Tibial nerve (tissue), 4 donors: ENCODE measurements at regions not wholly inside any gene's neighbourhood (a gene's known extent, or its start where the extent isn't known, plus 50 kb on each side); places are given as distances from the start of the nearest gene placed in this dataset.

ENCODE experiments used
- DNase-seq, 2 donors: peaks; one replicate each; pipeline ENCODE4 v3.0.0-alpha.2; 2019; ENCODE audit warnings: low spot score in 2 of 2
- H3K27ac ChIP-seq, 4 donors: fragments of 200-600 bp; sonication (generic) in 3 of 4; one replicate each; pipeline ENCODE4 v1.5.1; 2017 to 2019; ENCODE audit warnings: mild to moderate bottlenecking in 1 of 4
- H3K27me3 ChIP-seq, 2 donors: fragments of 200-600 bp; sonication (generic) in 1 of 2; one replicate each; pipeline versions ENCODE4 v1.5.1 to v1.6.0; 2017 to 2019
- H3K36me3 ChIP-seq, 3 donors: fragments of 200-600 bp; sonication (generic); one replicate each; pipeline ENCODE4 v1.5.1; 2018 to 2019
- H3K4me1 ChIP-seq, 4 donors: fragments of 200-600 bp; sonication (generic) in 3 of 4; one replicate each; pipeline ENCODE4 v1.5.1; 2017 to 2019
- H3K4me3 ChIP-seq, 4 donors: fragments of 200-600 bp; sonication (generic) in 3 of 4; one replicate each; pipeline ENCODE4 v1.5.1; 2017 to 2019; ENCODE audit warnings: mild to moderate bottlenecking in 1 of 4, moderate library complexity in 1 of 4
- H3K9me3 ChIP-seq, 4 donors: fragments of 200-600 bp; sonication (generic) in 3 of 4; one replicate each; pipeline ENCODE4 v1.5.1; 2017 to 2019
- EP300 ChIP-seq, 2 donors: sonication (generic); formaldehyde crosslinking; IDR thresholded peaks; one replicate each; pipeline ENCODE4 v1.6.1; 2017; ENCODE audit warnings: antibody characterized with exemption in 2 of 2, mild to moderate bottlenecking in 1 of 2
- POLR2A ChIP-seq, 2 donors: fragments of 450-650 bp; IDR thresholded peaks; one replicate each; pipeline ENCODE4 v1.6.1; 2017; ENCODE audit warnings: antibody characterized with exemption in 2 of 2, mild to moderate bottlenecking in 2 of 2, moderate library complexity in 2 of 2
- WGBS, 2 donors: methylation state at CpG; one replicate each; pipeline ENCODE4 v1.1.5; 2018; 5-methylcytosine and 5-hydroxymethylcytosine counted together
- TF ChIP-seq, protein P1 (sequence below), 5 experiments: fragments of 200-600 bp in 3 of 5; fragments of 450-650 bp in 2 of 5; sonication (generic) in 3 of 5; IDR thresholded peaks; one replicate each; pipeline ENCODE4 v1.5.1; 2016 to 2019; ENCODE audit warnings: antibody characterized with exemption in 5 of 5, mild to moderate bottlenecking in 3 of 5, moderate library complexity in 2 of 5

DNA sequence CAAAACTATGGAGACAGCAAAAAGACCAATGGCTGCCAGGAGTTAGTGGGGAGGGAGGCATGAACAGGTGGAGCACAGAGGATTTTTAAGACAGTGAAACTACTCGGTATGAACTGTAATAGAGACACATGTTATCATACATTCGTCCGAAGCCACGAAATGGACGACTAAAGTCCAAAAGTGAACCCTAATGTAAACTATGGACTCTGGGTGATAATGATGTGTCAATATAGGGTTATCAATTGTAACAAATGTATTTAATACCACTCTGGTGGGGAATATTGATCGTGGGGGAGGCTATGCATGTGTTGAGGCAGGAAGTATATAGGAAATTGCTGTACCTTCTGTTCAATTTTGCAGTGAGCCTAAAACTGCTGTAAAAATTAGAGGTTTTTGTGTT lies 107.0 kb downstream of the CPN2 start:
- H3K9me3 ChIP-seq, result no peaks in the 10 kb centered on the region
- WGBS, 2 donors, result 87 to 88% methylated on average over 6 of the region's 6 CpGs
- no peaks in the 10 kb centered on the region for H3K36me3 ChIP-seq
- H3K27ac ChIP-seq, result no peak overlapping the region
- DNase-seq, result no peak
- H3K4me3 ChIP-seq, result no peak overlapping the region
- H3K4me1 ChIP-seq, result peaks cover 0 to under 1% (median 0%) of the 10 kb centered on the region in 4 donors
- no peaks in the 10 kb centered on the region for H3K27me3 ChIP-seq
- TF ChIP-seq, protein P1, sequence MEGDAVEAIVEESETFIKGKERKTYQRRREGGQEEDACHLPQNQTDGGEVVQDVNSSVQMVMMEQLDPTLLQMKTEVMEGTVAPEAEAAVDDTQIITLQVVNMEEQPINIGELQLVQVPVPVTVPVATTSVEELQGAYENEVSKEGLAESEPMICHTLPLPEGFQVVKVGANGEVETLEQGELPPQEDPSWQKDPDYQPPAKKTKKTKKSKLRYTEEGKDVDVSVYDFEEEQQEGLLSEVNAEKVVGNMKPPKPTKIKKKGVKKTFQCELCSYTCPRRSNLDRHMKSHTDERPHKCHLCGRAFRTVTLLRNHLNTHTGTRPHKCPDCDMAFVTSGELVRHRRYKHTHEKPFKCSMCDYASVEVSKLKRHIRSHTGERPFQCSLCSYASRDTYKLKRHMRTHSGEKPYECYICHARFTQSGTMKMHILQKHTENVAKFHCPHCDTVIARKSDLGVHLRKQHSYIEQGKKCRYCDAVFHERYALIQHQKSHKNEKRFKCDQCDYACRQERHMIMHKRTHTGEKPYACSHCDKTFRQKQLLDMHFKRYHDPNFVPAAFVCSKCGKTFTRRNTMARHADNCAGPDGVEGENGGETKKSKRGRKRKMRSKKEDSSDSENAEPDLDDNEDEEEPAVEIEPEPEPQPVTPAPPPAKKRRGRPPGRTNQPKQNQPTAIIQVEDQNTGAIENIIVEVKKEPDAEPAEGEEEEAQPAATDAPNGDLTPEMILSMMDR (IDR thresholded peaks at IDR 0.05), result no peak
- TF ChIP-seq POLR2A (IDR thresholded peaks at IDR 0.05), result no peak
- TF ChIP-seq EP300 (IDR thresholded peaks at IDR 0.05), result no peak

DNA sequence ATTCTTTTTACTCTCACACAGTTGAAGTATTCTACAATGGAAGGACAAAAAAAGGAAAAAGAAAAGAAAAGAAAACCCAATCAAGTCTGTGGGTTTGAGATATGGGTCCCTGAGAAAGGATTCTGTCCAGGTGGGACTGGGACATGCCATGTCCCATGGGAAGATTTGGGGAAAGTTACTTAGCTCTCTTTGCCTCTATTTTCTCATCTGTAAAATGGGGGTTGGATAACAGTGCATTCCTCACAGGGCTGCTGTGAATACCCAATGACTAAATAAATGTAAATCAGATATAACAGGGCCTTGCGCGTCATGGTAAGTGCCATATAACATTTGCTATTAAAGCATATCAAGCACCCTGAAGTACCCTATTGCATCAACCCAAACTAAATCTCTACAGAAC lies 105.7 kb downstream of the CPN2 start:
- Histone ChIP-seq H3K4me3 (no peak overlapping the region), H3K9me3 (no peaks in the 10 kb centered on the region), H3K36me3 (no peaks in the 10 kb centered on the region), H3K4me1 (peaks cover 0 to 14% (median 3%) of the 10 kb centered on the region in 4 donors), H3K27me3 (no peaks in the 10 kb centered on the region), H3K27ac (no peak overlapping the region)
- 98 to 100% methylated on average over 2 of the region's 2 CpGs for WGBS, 2 donors
- DNase-seq, result no peak
- no peak for TF ChIP-seq EP300 (IDR thresholded peaks at IDR 0.05)
- no peak for TF ChIP-seq POLR2A (IDR thresholded peaks at IDR 0.05)
- TF ChIP-seq, protein P1 (IDR thresholded peaks at IDR 0.05), result no peak

DNA sequence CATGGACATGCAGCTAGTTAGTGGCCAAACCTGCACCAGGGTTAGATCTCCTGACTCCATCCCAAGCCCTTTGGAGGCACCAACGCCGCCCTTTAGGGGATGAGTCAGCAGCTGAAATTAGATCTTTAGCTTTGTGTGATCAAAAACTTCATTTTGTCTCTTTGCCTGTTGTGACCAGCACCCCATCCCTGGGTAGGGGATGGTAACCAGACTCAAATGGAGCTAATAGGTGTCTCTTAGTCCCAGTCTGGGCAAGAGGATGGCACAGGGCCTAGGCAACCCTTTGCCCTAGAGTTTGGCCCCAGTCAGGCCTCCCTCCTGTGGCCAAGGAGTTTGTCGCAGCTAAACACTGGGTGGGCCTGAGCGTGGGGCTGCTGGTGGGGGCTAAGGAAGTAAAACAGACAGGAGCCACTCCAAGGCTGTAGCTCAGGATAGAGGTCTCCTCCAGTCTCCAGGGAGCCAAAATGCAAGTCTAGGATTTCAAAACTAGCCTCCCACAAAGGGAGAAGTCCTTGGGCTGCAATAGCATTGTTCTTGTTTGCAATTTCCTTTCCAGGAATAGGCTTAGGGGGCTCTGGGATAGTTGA lies 105.1 kb downstream of the CPN2 start:
- 89% methylated on average over 4 of the region's 4 CpGs for WGBS, 2 donors
- TF ChIP-seq, protein P1 (IDR thresholded peaks at IDR 0.05), result no peak
- TF ChIP-seq POLR2A (IDR thresholded peaks at IDR 0.05) (no peak), EP300 (IDR thresholded peaks at IDR 0.05) (no peak)
- Histone ChIP-seq H3K9me3 (no peaks in the 10 kb centered on the region), H3K4me3 (no peak overlapping the region), H3K4me1 (peaks cover 0 to 19% (median 4%) of the 10 kb centered on the region in 4 donors), H3K36me3 (no peaks in the 10 kb centered on the region), H3K27ac (no peak overlapping the region), H3K27me3 (no peaks in the 10 kb centered on the region)
- DNase-seq, result no peak

DNA sequence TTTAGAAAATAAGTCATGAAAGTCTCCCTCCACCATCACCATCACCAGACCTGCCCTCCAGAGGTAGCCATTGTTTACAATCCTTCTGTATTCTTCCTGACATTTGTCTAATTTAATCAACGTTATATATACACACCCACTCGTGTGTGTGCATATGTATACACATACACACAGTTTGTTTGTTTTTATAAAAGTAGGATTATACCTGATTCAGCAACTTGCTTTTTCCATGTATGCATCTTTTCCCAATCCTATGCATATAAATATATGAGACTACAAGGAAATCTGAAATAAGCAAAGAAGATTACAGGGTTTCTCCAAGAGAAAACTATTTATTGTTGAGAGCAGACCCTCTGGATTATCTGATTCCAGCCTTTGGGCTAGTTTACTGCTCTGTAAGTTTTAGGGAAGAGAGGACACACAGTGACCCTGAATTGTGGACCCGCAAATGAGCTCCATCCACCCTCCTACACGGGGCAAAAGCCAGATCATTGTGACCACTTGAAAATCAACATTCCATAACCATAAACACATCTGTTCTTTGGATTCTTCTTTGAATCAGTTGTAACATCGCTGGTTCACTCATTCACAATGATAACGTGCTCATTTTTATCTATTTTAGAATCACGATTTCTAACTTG lies 104.3 kb downstream of the CPN2 start:
- H3K4me3 ChIP-seq, result no peak overlapping the region
- 68 to 69% methylated on average over 7 of the region's 7 CpGs for WGBS, 2 donors
- TF ChIP-seq POLR2A (IDR thresholded peaks at IDR 0.05) (no peak), EP300 (IDR thresholded peaks at IDR 0.05) (no peak)
- TF ChIP-seq, protein P1 (IDR thresholded peaks at IDR 0.05), result no peak

DNA sequence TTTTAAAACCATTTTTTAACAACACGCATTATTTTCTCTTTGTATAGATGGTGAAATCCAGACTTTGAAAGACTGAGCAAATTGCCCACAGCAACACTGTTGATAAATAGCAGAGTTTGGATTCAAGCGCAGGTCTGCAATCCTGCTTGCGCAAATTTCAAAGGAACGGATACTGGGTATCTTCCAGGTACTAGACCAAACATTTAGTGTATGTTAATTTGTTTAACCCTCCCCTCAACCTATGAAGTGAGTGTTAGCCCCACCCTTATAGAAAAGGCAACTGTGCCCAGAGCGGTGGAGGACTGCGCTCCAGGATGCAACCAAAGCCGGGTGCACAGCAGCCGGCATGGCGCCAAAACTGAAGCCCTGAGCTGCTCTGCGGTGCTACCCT lies 103.8 kb downstream of the CPN2 start:
- Histone ChIP-seq H3K4me1 (peaks cover 0 to 23% (median 4%) of the 10 kb centered on the region in 4 donors), H3K27ac (no peak overlapping the region), H3K36me3 (no peaks in the 10 kb centered on the region), H3K27me3 (no peaks in the 10 kb centered on the region), H3K4me3 (no peak overlapping the region), H3K9me3 (no peaks in the 10 kb centered on the region)
- no peak for DNase-seq
- 87 to 95% methylated on average over 10 of the region's 10 CpGs for WGBS, 2 donors
- TF ChIP-seq EP300 (IDR thresholded peaks at IDR 0.05), result no peak
- TF ChIP-seq, protein P1 (IDR thresholded peaks at IDR 0.05), result no peak
- TF ChIP-seq POLR2A (IDR thresholded peaks at IDR 0.05), result no peak

More for the DNA sequence above, 104.3 kb downstream of the CPN2 start:
- DNase-seq, result no peak
- Histone ChIP-seq H3K27ac (no peak overlapping the region), H3K36me3 (no peaks in the 10 kb centered on the region), H3K9me3 (no peaks in the 10 kb centered on the region), H3K4me1 (peaks cover 0 to 23% (median 4%) of the 10 kb centered on the region in 4 donors), H3K27me3 (no peaks in the 10 kb centered on the region)
